ENCODE measurements at regions not wholly inside any gene's neighbourhood (a gene's known extent, or its start where the extent isn't known, plus 50 kb on each side); places are given as distances from the start of the nearest gene placed in this dataset.

GRCh38 chr16:5374184-5374583, 276.6 kb upstream of the EEF2KMT start:
- FAIRE-seq (no peak), DNase-seq (no peak)
- H3K27me3 ChIP-seq (ENCODE audit: control insufficient read depth, insufficient read depth, low read length) = no peaks in the 10 kb centered on the region
- H3K9me3 ChIP-seq (ENCODE audit: control insufficient read depth in 2 of 3, insufficient read depth in 1 of 3, low read length in 3 of 3) = no peaks in the 10 kb centered on the region
- H3K9ac ChIP-seq (ENCODE audit: low read length in 3 of 3) = no peak overlapping the region
- intact Hi-C loops (cut with DNase I) = no loop called here
- TF ChIP-seq, protein P1, sequence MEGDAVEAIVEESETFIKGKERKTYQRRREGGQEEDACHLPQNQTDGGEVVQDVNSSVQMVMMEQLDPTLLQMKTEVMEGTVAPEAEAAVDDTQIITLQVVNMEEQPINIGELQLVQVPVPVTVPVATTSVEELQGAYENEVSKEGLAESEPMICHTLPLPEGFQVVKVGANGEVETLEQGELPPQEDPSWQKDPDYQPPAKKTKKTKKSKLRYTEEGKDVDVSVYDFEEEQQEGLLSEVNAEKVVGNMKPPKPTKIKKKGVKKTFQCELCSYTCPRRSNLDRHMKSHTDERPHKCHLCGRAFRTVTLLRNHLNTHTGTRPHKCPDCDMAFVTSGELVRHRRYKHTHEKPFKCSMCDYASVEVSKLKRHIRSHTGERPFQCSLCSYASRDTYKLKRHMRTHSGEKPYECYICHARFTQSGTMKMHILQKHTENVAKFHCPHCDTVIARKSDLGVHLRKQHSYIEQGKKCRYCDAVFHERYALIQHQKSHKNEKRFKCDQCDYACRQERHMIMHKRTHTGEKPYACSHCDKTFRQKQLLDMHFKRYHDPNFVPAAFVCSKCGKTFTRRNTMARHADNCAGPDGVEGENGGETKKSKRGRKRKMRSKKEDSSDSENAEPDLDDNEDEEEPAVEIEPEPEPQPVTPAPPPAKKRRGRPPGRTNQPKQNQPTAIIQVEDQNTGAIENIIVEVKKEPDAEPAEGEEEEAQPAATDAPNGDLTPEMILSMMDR (IDR thresholded peaks at IDR 0.05; ENCODE audit: borderline replicate concordance, extremely low read depth, insufficient read depth) = no peak
- no peaks in the 10 kb centered on the region for H3K4me1 ChIP-seq (ENCODE audit: control insufficient read depth in 2 of 3, insufficient read depth in 2 of 3, low read depth in 1 of 3, low read length in 3 of 3)
- no peaks in the 10 kb centered on the region for H3K36me3 ChIP-seq (ENCODE audit: control insufficient read depth in 2 of 3, insufficient read depth in 3 of 3, low read length in 3 of 3)
- no peak overlapping the region for H3K27ac ChIP-seq (ENCODE audit: low read depth in 2 of 2, low read length in 2 of 2)
- H3K4me3 ChIP-seq (ENCODE audit: low read length in 3 of 3) = no peak overlapping the region

GRCh38 chr16:5367951-5368350, 270.4 kb upstream of the EEF2KMT start:
- Histone ChIP-seq H3K27ac (ENCODE audit: low read depth in 2 of 2, low read length in 2 of 2) (no peak overlapping the region), H3K9ac (ENCODE audit: low read length in 3 of 3) (no peak overlapping the region), H3K9me3 (ENCODE audit: control insufficient read depth in 2 of 3, insufficient read depth in 1 of 3, low read length in 3 of 3) (no peaks in the 10 kb centered on the region), H3K36me3 (ENCODE audit: control insufficient read depth in 2 of 3, insufficient read depth in 3 of 3, low read length in 3 of 3) (no peaks in the 10 kb centered on the region), H3K4me3 (ENCODE audit: low read length in 3 of 3) (no peak overlapping the region), H3K4me1 (ENCODE audit: control insufficient read depth in 2 of 3, insufficient read depth in 2 of 3, low read depth in 1 of 3, low read length in 3 of 3) (no peaks in the 10 kb centered on the region), H3K27me3 (ENCODE audit: control insufficient read depth, insufficient read depth, low read length) (no peaks in the 10 kb centered on the region)
- TF ChIP-seq, protein P1 (IDR thresholded peaks at IDR 0.05; ENCODE audit: borderline replicate concordance, extremely low read depth, insufficient read depth) = no peak
- intact Hi-C loops (cut with DNase I) = no loop called here
- DNase-seq (no peak), FAIRE-seq (no peak)

DNA sequence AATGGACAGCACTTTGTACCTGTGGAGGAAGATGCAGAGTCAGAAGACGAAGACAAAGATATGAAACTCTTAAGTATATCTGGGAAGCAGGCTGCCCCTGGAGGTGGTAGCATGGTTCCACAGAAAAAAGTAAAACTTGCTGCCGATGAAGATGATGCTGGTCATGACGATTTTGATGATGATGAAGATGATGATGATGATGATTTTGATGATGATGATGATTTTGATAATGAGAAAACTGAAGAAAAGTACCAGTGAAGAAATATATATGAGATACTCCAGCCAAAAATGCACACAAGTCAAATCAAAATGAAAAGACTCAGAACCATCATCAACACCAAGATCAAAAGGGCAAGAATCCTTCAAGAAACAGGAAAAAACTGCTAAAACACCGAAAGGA, 268.5 kb upstream of the EEF2KMT start:
- H3K4me1 ChIP-seq (ENCODE audit: control insufficient read depth in 2 of 3, insufficient read depth in 2 of 3, low read depth in 1 of 3, low read length in 3 of 3) = no peaks in the 10 kb centered on the region
- no peaks in the 10 kb centered on the region for H3K27me3 ChIP-seq (ENCODE audit: control insufficient read depth, insufficient read depth, low read length)
- DNase-seq (no peak), FAIRE-seq (no peak)
- no peaks in the 10 kb centered on the region for H3K9me3 ChIP-seq (ENCODE audit: control insufficient read depth in 2 of 3, insufficient read depth in 1 of 3, low read length in 3 of 3)
- H3K36me3 ChIP-seq (ENCODE audit: control insufficient read depth in 2 of 3, insufficient read depth in 3 of 3, low read length in 3 of 3) = no peaks in the 10 kb centered on the region
- TF ChIP-seq, protein P1 (IDR thresholded peaks at IDR 0.05; ENCODE audit: borderline replicate concordance, extremely low read depth, insufficient read depth) = no peak
- H3K4me3 ChIP-seq (ENCODE audit: low read length in 3 of 3) = no peak overlapping the region
- H3K9ac ChIP-seq (ENCODE audit: low read length in 3 of 3) = no peak overlapping the region
- no peak overlapping the region for H3K27ac ChIP-seq (ENCODE audit: low read depth in 2 of 2, low read length in 2 of 2)
- intact Hi-C loops (cut with DNase I) = no loop called here

DNA sequence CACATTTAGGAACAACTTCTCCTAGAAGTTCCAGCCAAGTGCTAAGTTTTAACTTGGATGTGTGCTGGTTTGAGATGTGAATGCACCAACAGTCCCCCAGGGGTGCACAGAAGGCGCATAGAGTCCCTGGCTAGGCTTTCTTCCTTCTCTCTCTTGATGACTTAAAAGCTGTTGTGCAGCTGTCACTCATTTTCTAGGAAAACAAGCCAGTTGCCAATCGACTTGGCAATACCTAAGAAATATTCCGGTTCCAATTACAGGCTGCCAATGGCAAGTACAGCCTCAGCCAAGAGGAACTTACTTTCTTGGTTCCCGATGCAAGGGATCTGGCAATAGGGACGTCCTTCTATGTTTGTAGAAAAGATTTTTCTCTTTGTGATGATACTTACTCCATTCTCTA, 266.6 kb upstream of the EEF2KMT start:
- Histone ChIP-seq H3K9me3 (ENCODE audit: control insufficient read depth in 2 of 3, insufficient read depth in 1 of 3, low read length in 3 of 3) (no peaks in the 10 kb centered on the region), H3K36me3 (ENCODE audit: control insufficient read depth in 2 of 3, insufficient read depth in 3 of 3, low read length in 3 of 3) (no peaks in the 10 kb centered on the region), H3K27ac (ENCODE audit: low read depth in 2 of 2, low read length in 2 of 2) (no peak overlapping the region), H3K4me3 (ENCODE audit: low read length in 3 of 3) (no peak overlapping the region), H3K9ac (ENCODE audit: low read length in 3 of 3) (no peak overlapping the region), H3K4me1 (ENCODE audit: control insufficient read depth in 2 of 3, insufficient read depth in 2 of 3, low read depth in 1 of 3, low read length in 3 of 3) (no peaks in the 10 kb centered on the region), H3K27me3 (ENCODE audit: control insufficient read depth, insufficient read depth, low read length) (no peaks in the 10 kb centered on the region)
- intact Hi-C loops (cut with DNase I) = no loop called here
- DNase-seq (no peak), FAIRE-seq (no peak)
- TF ChIP-seq, protein P1 (IDR thresholded peaks at IDR 0.05; ENCODE audit: borderline replicate concordance, extremely low read depth, insufficient read depth) = no peak
